ENCODE measurements at regions not wholly inside any gene's neighbourhood (a gene's known extent, or its start where the extent isn't known, plus 50 kb on each side); places are given as distances from the start of the nearest gene placed in this dataset.

GRCh38 chr1:17890815-17891191 is 135.7 kb downstream of the ACTL8 start:
- Mint-ChIP-seq H3K4me3 (ENCODE audit: unreplicated experiment) (no peak overlapping the region), H3K36me3 (ENCODE audit: insufficient read depth, unreplicated experiment) (no peaks in the 10 kb centered on the region), H3K9me3 (ENCODE audit: unreplicated experiment) (no peaks in the 10 kb centered on the region), H3K27ac (ENCODE audit: unreplicated experiment) (no peak overlapping the region), H3K27me3 (ENCODE audit: insufficient read depth, unreplicated experiment) (peaks cover 17% of the 10 kb centered on the region), H3K4me1 (ENCODE audit: low read depth, unreplicated experiment) (no peaks in the 10 kb centered on the region)
- intact Hi-C loops (cut with micrococcal nuclease; ENCODE audit: unreplicated experiment): no loop called here
- Histone ChIP-seq H3K4me1 (no peaks in the 10 kb centered on the region), H3K27me3 (replicated peaks; ENCODE audit: control insufficient read depth, insufficient read depth, low read length) (no peaks in the 10 kb centered on the region), H3K9me3 (no peaks in the 10 kb centered on the region), H3K36me3 (ENCODE audit: control insufficient read depth, insufficient read depth, low read length) (no peaks in the 10 kb centered on the region), H3K4me3 (ENCODE audit: low read depth, low read length) (no peak overlapping the region)
- no peak for TF ChIP-seq CTCF (IDR thresholded peaks at IDR 0.05; ENCODE audit: insufficient read depth in 1 of 2, low read depth in 1 of 2, low read length in 1 of 2, severe bottlenecking in 1 of 2, unreplicated experiment in 1 of 2)
- ChIA-PET POLR2A (no interaction called here), CTCF (no interaction called here)
- DNase-seq: no peak
- no TSS peak for BruUV-seq (replicated peaks)

GRCh38 chr1:17891205-17892110 is 136.3 kb downstream of the ACTL8 start:
- BruUV-seq (replicated peaks): no TSS peak
- intact Hi-C loops (cut with micrococcal nuclease; ENCODE audit: unreplicated experiment): no loop called here
- Mint-ChIP-seq H3K4me3 (ENCODE audit: unreplicated experiment) (no peak overlapping the region), H3K27ac (ENCODE audit: unreplicated experiment) (no peak overlapping the region), H3K4me1 (ENCODE audit: low read depth, unreplicated experiment) (no peaks in the 10 kb centered on the region), H3K9me3 (ENCODE audit: unreplicated experiment) (no peaks in the 10 kb centered on the region), H3K27me3 (ENCODE audit: insufficient read depth, unreplicated experiment) (peaks cover 17% of the 10 kb centered on the region), H3K36me3 (ENCODE audit: insufficient read depth, unreplicated experiment) (no peaks in the 10 kb centered on the region)
- H3K9me3 ChIP-seq: no peaks in the 10 kb centered on the region
- H3K4me1 ChIP-seq: no peaks in the 10 kb centered on the region
- DNase-seq: no peak
- CTCF ChIA-PET: no interaction called here
- no peak overlapping the region for H3K4me3 ChIP-seq (ENCODE audit: low read depth, low read length)
- TF ChIP-seq CTCF (IDR thresholded peaks at IDR 0.05; ENCODE audit: insufficient read depth in 1 of 2, low read depth in 1 of 2, low read length in 1 of 2, severe bottlenecking in 1 of 2, unreplicated experiment in 1 of 2): no peak
- no peaks in the 10 kb centered on the region for H3K36me3 ChIP-seq (ENCODE audit: control insufficient read depth, insufficient read depth, low read length)
- POLR2A ChIA-PET: no interaction called here
- H3K27me3 ChIP-seq (replicated peaks; ENCODE audit: control insufficient read depth, insufficient read depth, low read length): no peaks in the 10 kb centered on the region

- Histone ChIP-seq H3K36me3 (ENCODE audit: control insufficient read depth, insufficient read depth, low read length) (no peaks in the 10 kb centered on the region), H3K4me3 (ENCODE audit: low read depth, low read length) (no peak overlapping the region), H3K9me3 (no peaks in the 10 kb centered on the region), H3K27me3 (replicated peaks; ENCODE audit: control insufficient read depth, insufficient read depth, low read length) (no peaks in the 10 kb centered on the region), H3K4me1 (no peaks in the 10 kb centered on the region)
- H3K4me1 Mint-ChIP-seq (ENCODE audit: low read depth, unreplicated experiment): no peaks in the 10 kb centered on the region
- H3K27me3 Mint-ChIP-seq (ENCODE audit: insufficient read depth, unreplicated experiment): peaks cover 17% of the 10 kb centered on the region
- no peak for DNase-seq
- ChIA-PET POLR2A (no interaction called here), CTCF (no interaction called here)
- no TSS peak for BruUV-seq (replicated peaks)
- no peak overlapping the region for H3K27ac Mint-ChIP-seq (ENCODE audit: unreplicated experiment)
- TF ChIP-seq CTCF (IDR thresholded peaks at IDR 0.05; ENCODE audit: insufficient read depth in 1 of 2, low read depth in 1 of 2, low read length in 1 of 2, severe bottlenecking in 1 of 2, unreplicated experiment in 1 of 2): no peak
- H3K36me3 Mint-ChIP-seq (ENCODE audit: insufficient read depth, unreplicated experiment): no peaks in the 10 kb centered on the region
- no peaks in the 10 kb centered on the region for H3K9me3 Mint-ChIP-seq (ENCODE audit: unreplicated experiment)
- no peak overlapping the region for H3K4me3 Mint-ChIP-seq (ENCODE audit: unreplicated experiment)
- intact Hi-C loops (cut with micrococcal nuclease; ENCODE audit: unreplicated experiment): no loop called here
Observed at GRCh38 chr1:17892225-17892624, 137.1 kb downstream of the ACTL8 start.

Measured in Caco-2 (cell line).